GM23248 (cell line): ENCODE measurements at regions not wholly inside any gene's neighbourhood (a gene's known extent, or its start where the extent isn't known, plus 50 kb on each side); places are given as distances from the start of the nearest gene placed in this dataset.

Experiments
- DNase-seq: peaks from one replicate; pipeline ENCODE4 v3.0.0-alpha.2; 2015
- H2AFZ ChIP-seq: fragments of 200-600 bp; sonication (generic); 2 replicates; pipeline ENCODE4 v1.6.1; 2016; ENCODE audit warnings: antibody characterized with exemption
- H3F3A ChIP-seq: fragments of 200-600 bp; sonication (generic); 2 replicates; pipeline ENCODE4 v1.6.1; 2016; ENCODE audit warnings: mild to moderate bottlenecking, antibody characterized with exemption, mixed run types; ENCODE audit not compliant: insufficient read depth
- H3K27ac ChIP-seq: fragments of 200-600 bp; sonication (generic); 2 replicates; pipeline ENCODE4 v1.5.1; 2016; ENCODE audit warnings: mild to moderate bottlenecking
- H3K27me3 ChIP-seq: fragments of 200-600 bp; sonication (generic); replicated peaks from 2 replicates; pipeline ENCODE4 v1.6.1; 2016; ENCODE audit warnings: mild to moderate bottlenecking; ENCODE audit not compliant: insufficient read depth
- H3K36me3 ChIP-seq: fragments of 200-600 bp; sonication (generic); 2 replicates; pipeline ENCODE4 v1.6.1; 2016; ENCODE audit warnings: low read depth, mild to moderate bottlenecking
- H3K4me1 ChIP-seq: fragments of 200-600 bp; sonication (generic); 2 replicates; pipeline ENCODE4 v1.6.1; 2016; ENCODE audit warnings: mild to moderate bottlenecking; ENCODE audit not compliant: insufficient read depth
- H3K4me2 ChIP-seq: fragments of 200-600 bp; sonication (generic); one replicate; pipeline ENCODE4 v1.6.1; 2016; ENCODE audit warnings: mild to moderate bottlenecking; ENCODE audit not compliant: unreplicated experiment
- H3K4me3 ChIP-seq: fragments of 200-600 bp; sonication (generic); 2 replicates; pipeline ENCODE4 v1.5.1; 2016; ENCODE audit warnings: mild to moderate bottlenecking
- H3K79me2 ChIP-seq: fragments of 200-600 bp; sonication (generic); 2 replicates; pipeline ENCODE4 v1.6.1; 2016; ENCODE audit warnings: mild to moderate bottlenecking; ENCODE audit not compliant: insufficient read depth
- H3K9ac ChIP-seq: fragments of 200-600 bp; sonication (generic); 2 replicates; pipeline ENCODE4 v1.6.1; 2016; ENCODE audit warnings: mild to moderate bottlenecking
- H3K9me2 ChIP-seq: fragments of 200-600 bp; sonication (generic); 2 replicates; pipeline ENCODE4 v1.6.1; 2016; ENCODE audit warnings: mixed run types, mild to moderate bottlenecking, moderate library complexity; ENCODE audit not compliant: insufficient read depth
- H3K9me3 ChIP-seq: fragments of 200-600 bp; sonication (generic); one replicate; pipeline ENCODE4 v1.6.1; 2017; ENCODE audit warnings: low read depth
- H4K20me1 ChIP-seq: fragments of 200-600 bp; sonication (generic); 2 replicates; pipeline ENCODE4 v1.6.0; 2016; ENCODE audit not compliant: insufficient read depth
- EZH2 ChIP-seq: fragments of 200-600 bp; sonication (generic); IDR thresholded peaks from 2 replicates; pipeline ENCODE4 v1.6.1; 2018; ENCODE audit warnings: antibody characterized with exemption, mild to moderate bottlenecking; ENCODE audit not compliant: insufficient read depth, poor library complexity, severe bottlenecking
- EZH2phosphoT487 ChIP-seq: fragments of 200-600 bp; sonication (generic); IDR thresholded peaks from 2 replicates; pipeline ENCODE4 v1.6.1; 2018; ENCODE audit warnings: antibody characterized with exemption, moderate library complexity, mild to moderate bottlenecking, low read depth; ENCODE audit not compliant: insufficient read depth
- WGBS, 2 experiments: methylation state at CpG; one replicate each; pipeline ENCODE4 v1.1.6; 2015 to 2017; ENCODE audit warnings: low lambda C conversion rate in 2 of 2, low coverage in 1 of 2; ENCODE audit errors: missing lambda C conversion rate in 2 of 2; 5-methylcytosine and 5-hydroxymethylcytosine counted together
- in situ Hi-C: fragments of 300-500 bp; cut with MboI; formaldehyde crosslinking; loops from 2 replicates; pipeline ENCODE4 v1.15.0; 2020

DNA sequence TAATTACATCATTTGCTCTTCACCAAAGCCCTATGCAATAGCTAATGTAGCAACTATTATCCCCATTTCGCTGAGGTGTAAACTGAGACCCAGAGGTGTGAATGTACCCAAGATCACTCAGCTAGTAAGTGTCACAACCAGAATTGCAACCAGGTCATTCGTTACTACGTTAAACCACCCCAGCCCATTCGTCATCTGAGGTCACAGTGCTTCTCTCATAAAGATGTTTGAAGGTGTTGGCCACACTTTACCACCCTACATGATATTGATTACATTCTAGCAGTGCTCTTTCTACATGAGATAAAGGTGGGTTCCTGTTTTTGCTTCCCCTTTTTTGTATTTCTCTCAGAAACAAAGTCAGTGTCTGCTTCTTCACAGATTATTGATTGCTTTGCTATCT, 195.3 kb downstream of the ZBTB18 start:
- no peak for DNase-seq
- no peaks in the 10 kb centered on the region for H3K9me2 ChIP-seq
- H3F3A ChIP-seq = no peaks in the 10 kb centered on the region
- H4K20me1 ChIP-seq = no peaks in the 10 kb centered on the region
- WGBS, 2 experiments = 58 to 63% methylated on average over 4 of the region's 4 CpGs
- in situ Hi-C loops = no loop called here
- no peak overlapping the region for H3K4me3 ChIP-seq
- H3K36me3 ChIP-seq = no peaks in the 10 kb centered on the region
- no peak overlapping the region for H3K4me2 ChIP-seq
- no peak overlapping the region for H2AFZ ChIP-seq
- no peak overlapping the region for H3K9ac ChIP-seq
- H3K4me1 ChIP-seq = no peaks in the 10 kb centered on the region
- no peaks in the 10 kb centered on the region for H3K79me2 ChIP-seq
- no peak for TF ChIP-seq EZH2
- no peak overlapping the region for H3K27ac ChIP-seq
- no peaks in the 10 kb centered on the region; the same call in 1 of the 2 replicates for H3K27me3 ChIP-seq
- H3K9me3 ChIP-seq = no peaks in the 10 kb centered on the region

DNA sequence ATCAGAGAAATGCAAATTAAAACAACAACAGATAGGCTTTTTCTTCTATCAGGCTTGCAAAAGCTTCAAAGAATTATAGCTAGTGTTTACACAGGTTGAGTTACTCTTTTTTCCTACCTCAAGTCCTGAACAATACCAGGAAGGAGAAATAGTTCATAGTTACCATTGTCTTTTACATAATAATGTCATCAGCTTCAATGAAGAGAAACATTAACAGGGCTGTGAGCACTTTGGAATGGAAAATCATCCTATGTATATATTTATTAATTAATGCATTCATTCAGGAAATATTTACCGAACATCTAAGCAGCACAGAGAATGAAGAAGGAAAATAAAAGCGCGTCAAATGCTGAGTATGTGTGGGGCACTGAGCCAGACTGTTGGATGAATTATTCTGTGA, 197.3 kb downstream of the ZBTB18 start:
- WGBS, 2 experiments = 96 to 100% methylated on average over 3 of the region's 3 CpGs

DNA sequence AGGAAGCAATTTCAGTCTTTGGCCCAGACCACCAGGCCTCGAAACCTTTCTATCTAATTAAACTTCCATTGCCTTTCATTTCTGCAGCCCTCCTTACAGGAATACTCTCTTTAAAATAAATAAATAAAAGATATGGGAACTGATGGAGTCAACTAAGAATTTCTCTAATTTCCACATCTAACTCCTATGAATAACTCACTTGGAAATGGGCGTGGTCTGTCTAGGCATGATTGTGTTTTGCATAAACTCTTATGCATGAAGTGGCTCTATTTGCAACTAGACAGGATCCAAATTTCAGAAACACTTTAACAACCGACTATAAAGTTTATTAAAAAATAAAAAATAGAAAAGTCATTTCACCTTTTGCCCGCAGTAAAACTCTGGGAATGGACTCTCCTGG, 199.5 kb downstream of the ADSS2 start:
- no peaks in the 10 kb centered on the region for H3K9me2 ChIP-seq
- no peak overlapping the region for H3K4me2 ChIP-seq
- no peak overlapping the region for H3K4me3 ChIP-seq
- no peak for DNase-seq
- H3K27ac ChIP-seq = no peak overlapping the region
- in situ Hi-C loops = no loop called here
- 73 to 74% methylated on average over 4 of the region's 4 CpGs for WGBS, 2 experiments
- H3K27me3 ChIP-seq = no peaks in the 10 kb centered on the region
- no peaks in the 10 kb centered on the region for H3K4me1 ChIP-seq
- no peaks in the 10 kb centered on the region for H3K79me2 ChIP-seq
- no peak overlapping the region for H2AFZ ChIP-seq
- no peaks in the 10 kb centered on the region for H4K20me1 ChIP-seq
- no peaks in the 10 kb centered on the region for H3F3A ChIP-seq
- H3K36me3 ChIP-seq = no peaks in the 10 kb centered on the region
- H3K9me3 ChIP-seq = no peaks in the 10 kb centered on the region
- TF ChIP-seq EZH2phosphoT487 = no peak
- TF ChIP-seq EZH2 = no peak
- H3K9ac ChIP-seq = no peak overlapping the region

More for the DNA sequence above, 197.3 kb downstream of the ZBTB18 start:
- Histone ChIP-seq H3K79me2 (no peaks in the 10 kb centered on the region), H3K4me3 (no peak overlapping the region), H3K36me3 (no peaks in the 10 kb centered on the region), H3K9me3 (no peaks in the 10 kb centered on the region), H3K4me1 (no peaks in the 10 kb centered on the region), H3K9me2 (no peaks in the 10 kb centered on the region), H3K27ac (no peak overlapping the region), H3F3A (no peaks in the 10 kb centered on the region), H3K27me3 (no peaks in the 10 kb centered on the region; the same call in 1 of the 2 replicates), H4K20me1 (no peaks in the 10 kb centered on the region), H3K9ac (no peak overlapping the region), H2AFZ (no peak overlapping the region), H3K4me2 (no peak overlapping the region)
- no peak for DNase-seq
- no peak for TF ChIP-seq EZH2
- in situ Hi-C loops = no loop called here

DNA sequence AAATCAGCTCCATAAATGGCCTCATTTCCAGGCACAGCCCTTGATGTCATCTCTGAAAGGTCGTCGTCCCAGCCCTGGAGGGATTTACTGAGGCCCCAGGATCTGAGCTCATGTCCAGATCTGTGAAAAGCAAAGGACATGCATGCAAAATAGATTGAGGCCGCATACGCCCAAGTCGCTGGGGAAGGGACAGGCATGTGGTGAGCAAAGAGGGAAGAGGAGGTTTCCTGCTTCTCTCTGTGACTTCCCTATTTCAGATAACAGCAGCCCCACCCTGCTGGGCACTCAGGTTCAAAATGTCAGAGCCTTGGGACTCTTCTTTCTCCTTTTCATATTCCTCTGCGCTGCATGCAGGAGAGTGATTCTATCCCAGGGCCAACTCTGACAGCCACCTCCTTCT, 197.2 kb downstream of the ADSS2 start:
- DNase-seq = no peak
- no peaks in the 10 kb centered on the region for H3K36me3 ChIP-seq
- in situ Hi-C loops = no loop called here
- no peak overlapping the region for H3K27ac ChIP-seq
- H4K20me1 ChIP-seq = no peaks in the 10 kb centered on the region
- no peaks in the 10 kb centered on the region for H3K9me2 ChIP-seq
- H2AFZ ChIP-seq = no peak overlapping the region
- no peak overlapping the region for H3K4me3 ChIP-seq
- H3K27me3 ChIP-seq = no peaks in the 10 kb centered on the region
- no peak overlapping the region for H3K9ac ChIP-seq
- H3K79me2 ChIP-seq = no peaks in the 10 kb centered on the region
- H3K4me1 ChIP-seq = no peaks in the 10 kb centered on the region
- H3F3A ChIP-seq = no peaks in the 10 kb centered on the region
- TF ChIP-seq EZH2phosphoT487 (no peak), EZH2 (no peak)
- WGBS, 2 experiments = 87 to 90% methylated on average over 6 of the region's 6 CpGs
- no peak overlapping the region for H3K4me2 ChIP-seq
- H3K9me3 ChIP-seq = no peaks in the 10 kb centered on the region

DNA sequence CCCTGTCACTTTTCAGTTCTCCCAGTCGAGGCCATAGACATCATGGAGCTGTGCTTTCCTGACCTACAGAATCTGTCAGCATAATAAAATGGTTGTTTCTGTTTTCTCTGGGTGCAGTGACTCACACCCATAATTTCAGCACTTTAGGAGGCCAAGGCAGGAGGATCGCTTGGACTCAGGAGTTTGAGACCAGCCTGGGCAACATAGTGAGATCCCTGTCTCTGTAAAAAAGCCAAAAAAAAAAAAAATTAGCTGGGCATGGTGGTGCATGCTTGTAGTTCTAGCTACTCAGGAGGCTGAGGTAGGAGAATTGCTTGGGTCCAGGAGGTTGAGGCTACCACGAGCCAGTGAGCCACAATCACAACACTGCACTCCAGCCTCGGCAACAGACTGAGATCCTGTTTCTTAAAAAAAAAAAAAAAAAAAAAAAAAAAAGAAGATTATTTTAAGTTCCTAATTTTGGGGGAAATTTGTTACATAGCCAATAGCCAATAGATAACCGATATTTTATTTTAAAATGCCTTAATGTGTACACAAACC, 196.2 kb downstream of the ADSS2 start:
- H3K9me3 ChIP-seq = no peaks in the 10 kb centered on the region
- H3K9ac ChIP-seq = no peak overlapping the region
- no peak overlapping the region for H2AFZ ChIP-seq
- H3K27me3 ChIP-seq = no peaks in the 10 kb centered on the region
- H3K36me3 ChIP-seq = no peaks in the 10 kb centered on the region
- no peaks in the 10 kb centered on the region for H3K4me1 ChIP-seq
- no peak for TF ChIP-seq EZH2
- no peak for TF ChIP-seq EZH2phosphoT487
- in situ Hi-C loops = no loop called here
- no peak overlapping the region for H3K27ac ChIP-seq
- H3K79me2 ChIP-seq = no peaks in the 10 kb centered on the region
- no peaks in the 10 kb centered on the region for H4K20me1 ChIP-seq
- H3K4me3 ChIP-seq = no peak overlapping the region
- DNase-seq = no peak
- H3F3A ChIP-seq = no peaks in the 10 kb centered on the region
- H3K4me2 ChIP-seq = no peak overlapping the region
- no peaks in the 10 kb centered on the region for H3K9me2 ChIP-seq
- 71 to 76% methylated on average over 5 of the region's 5 CpGs for WGBS, 2 experiments
